Ecto neural progenitor cell (in vitro differentiated cells): ENCODE measurements at regions not wholly inside any gene's neighbourhood (a gene's known extent, or its start where the extent isn't known, plus 50 kb on each side); places are given as distances from the start of the nearest gene placed in this dataset.

ENCODE experiments used
- DNase-seq: peaks from one replicate; pipeline ENCODE4 v3.0.0-alpha.2; 2018; ENCODE audit warnings: low spot score

DNA sequence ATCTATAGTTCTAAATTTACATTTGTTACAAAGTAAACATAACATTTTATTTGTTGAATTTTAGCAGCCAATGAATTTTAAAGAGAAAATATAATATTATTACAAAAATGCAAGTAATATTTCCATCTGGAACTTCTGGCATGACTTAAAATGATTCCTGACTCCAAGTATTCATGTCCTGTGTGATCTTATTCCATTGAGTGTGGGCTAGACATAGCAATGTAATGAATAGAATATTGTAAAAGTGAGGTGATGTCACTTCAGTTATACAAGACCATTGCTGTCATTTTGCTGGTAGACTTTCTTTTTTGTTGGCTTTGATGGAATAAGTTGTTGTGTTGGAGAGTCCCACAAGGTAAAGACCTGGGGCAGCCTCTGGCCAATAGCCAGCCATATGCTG lies 912.2 kb upstream of the PIK3C3 start:
- no peak for DNase-seq

DNA sequence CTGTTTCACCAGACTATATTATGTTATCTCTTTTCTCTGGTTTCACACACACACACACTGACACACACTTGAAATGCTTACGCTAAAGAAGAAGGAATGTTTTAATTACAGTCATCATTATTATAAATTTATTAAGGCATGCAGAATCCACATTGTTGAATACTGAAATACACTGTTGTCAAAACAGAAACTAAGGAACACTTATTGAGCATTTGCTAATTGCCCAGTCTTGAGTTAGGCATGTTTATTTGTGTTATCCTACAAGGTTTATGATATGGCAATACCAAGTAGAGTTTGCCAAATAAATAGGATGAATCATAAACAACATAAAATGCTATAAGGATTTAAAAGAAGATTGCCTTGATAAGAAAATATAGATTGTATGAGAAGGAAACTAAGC lies 917.0 kb upstream of the PIK3C3 start:
- DNase-seq: no peak

GRCh38 chr18:41036346-41036745 lies 918.7 kb upstream of the PIK3C3 start:
- DNase-seq: no peak

DNA sequence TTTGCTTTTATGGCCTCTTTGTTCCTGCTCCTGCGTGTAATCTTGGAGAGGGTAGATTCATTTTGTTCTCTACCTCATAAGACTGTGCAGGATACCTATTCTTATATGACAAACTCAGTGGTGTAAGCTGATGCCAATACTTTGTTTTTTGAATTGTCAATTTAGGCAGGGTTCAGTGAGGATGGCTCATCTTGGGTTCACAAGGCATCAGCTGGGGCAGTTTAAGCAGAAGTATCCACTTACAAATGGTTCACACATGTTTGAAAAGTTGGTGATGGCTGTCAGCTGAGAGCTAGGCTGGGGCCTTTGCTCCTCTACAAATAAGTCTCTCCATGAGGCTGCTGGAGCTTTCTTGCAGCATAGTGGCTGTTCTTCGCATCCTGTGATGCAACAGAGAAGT lies 920.6 kb upstream of the PIK3C3 start:
- DNase-seq: no peak

DNA sequence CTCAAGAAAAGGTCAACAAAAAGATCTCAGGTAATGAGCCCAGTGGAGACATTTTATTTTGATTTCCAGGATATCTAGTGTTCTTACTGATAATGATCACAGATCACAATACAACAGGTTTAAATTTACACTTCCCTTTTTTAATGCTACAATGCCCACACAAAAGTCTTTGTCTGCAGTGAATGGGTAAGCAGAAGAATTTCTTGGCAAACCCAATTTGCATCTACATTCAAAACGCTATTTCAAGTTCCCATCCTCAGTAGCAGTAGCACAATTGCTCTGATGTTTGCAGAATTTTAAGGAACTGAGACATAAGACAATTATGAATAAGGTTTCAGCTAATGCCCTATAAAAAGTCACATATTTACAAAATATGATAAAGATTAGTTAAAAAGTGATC lies 929.4 kb upstream of the PIK3C3 start:
- DNase-seq: no peak

DNA sequence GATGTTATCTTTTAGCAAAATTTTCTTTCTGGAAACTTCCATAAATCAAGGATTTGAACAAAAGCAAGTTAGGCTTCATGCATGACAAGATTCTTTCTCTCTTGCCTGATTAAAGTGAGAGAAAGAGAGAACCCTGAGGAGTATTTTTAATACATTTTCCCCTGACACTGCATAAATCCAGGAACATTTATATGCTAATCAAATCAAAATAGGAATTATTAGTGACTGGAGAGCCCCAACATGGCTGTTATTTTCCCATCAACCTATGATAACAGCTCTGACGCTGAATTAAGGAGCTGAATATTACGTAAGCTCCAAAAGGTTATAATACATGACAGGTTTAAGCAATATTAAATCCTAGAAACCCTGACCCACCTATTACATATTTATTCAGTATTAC lies 930.2 kb upstream of the PIK3C3 start:
- no peak for DNase-seq

- no peak for DNase-seq
Measured at GRCh38 chr18:41022484-41022883, 932.5 kb upstream of the PIK3C3 start.

DNA sequence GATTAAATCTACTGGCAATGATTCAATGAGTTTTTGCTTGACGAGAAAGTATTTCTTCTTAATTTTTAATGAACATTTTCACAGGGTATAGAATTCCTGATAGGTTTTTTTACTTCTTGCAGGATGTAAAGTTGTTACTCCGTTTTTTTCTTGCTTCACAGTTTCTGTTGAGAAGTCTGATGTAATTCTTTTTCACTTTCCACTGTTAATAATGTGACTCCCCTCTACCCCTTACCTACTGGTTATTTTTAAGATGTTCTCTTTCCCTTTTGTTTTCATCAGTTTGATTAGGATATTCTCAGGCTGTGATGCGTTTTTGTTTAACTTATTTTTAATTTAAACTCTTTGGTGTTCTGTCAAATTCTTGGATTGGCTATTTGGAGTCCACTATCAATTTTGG lies 933.9 kb upstream of the PIK3C3 start:
- DNase-seq: no peak

DNA sequence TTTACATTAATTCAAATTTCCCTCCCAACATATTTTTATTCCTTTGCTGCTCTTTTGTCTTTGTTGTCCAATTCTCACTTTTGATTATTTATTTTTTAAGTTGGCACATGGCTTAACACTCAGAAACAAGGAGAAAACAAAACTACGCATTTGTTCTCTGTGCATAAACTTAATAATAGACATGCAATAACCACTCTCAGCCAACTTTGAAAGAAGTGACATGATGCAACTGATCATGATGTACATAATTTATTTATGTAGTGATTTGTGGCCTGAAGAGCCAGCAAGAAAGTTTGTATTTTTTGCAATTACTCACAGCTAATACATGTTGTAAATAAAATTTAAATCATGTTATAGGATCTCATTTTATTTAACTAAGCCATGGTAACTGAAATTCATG lies 942.8 kb upstream of the PIK3C3 start:
- no peak for DNase-seq

DNA sequence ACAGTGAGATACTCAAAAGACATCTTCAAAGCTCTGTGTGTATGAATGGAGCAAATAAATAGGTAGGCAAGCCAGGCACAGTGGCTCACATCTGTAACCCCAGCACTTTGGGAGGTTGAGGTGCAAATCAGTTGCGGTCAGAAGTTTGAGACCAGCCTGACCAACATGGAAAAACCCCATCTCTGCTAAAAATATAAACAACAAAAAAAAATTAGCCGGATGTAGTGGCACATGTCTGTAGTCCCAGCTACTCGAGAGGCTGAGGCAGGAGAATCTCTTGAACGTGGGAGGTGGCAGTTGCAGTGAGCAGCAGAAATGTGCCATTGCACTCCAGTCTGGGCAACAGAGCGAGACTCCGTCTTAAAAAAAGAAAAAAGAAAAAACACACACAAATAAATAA lies 945.1 kb upstream of the PIK3C3 start:
- no peak for DNase-seq

DNA sequence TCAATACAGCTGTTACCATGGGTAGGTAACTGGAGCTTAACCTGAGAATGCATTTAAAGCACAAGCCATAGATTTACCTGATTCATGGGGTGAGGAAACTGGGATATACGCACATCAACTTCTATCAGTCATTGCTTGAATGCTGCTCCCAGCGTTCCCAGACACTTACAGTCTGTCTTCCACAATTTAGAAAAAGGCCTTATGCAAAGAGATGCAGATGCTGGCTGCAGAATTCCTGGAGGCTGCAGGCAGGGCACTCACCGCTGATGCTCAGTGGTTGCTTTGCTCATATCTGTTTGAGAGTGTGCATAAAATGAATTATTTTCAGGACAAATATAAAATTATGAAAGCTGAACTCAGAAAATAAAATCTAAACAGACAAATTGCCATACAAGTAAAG lies 950.7 kb upstream of the PIK3C3 start:
- no peak for DNase-seq

- DNase-seq: no peak
Measured at GRCh38 chr18:40995529-40995928, 959.5 kb upstream of the PIK3C3 start.

- DNase-seq: no peak
Measured at GRCh38 chr18:40993363-40993762, 961.7 kb upstream of the PIK3C3 start.

DNA sequence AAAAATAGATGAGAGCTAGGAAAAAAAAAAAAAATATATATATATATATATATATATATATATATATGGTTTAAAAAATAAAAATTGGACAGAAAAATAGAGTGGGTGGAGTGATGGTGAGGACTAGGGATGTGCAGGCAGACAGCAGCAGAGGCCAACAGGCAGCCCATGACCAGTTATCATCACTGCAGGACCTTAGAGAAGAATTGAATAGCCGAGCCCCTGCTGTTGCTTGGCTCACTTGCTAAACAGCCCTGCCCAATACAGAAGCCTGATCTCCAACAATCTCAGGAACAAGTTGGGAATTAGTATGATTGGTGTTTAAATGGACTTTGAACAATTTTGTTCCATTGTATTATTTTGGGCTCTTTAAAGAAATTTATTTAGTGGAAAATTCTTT lies 967.5 kb upstream of the PIK3C3 start:
- no peak for DNase-seq

- DNase-seq: no peak
Measured at GRCh38 chr18:40985436-40985835, 969.6 kb upstream of the PIK3C3 start.

DNA sequence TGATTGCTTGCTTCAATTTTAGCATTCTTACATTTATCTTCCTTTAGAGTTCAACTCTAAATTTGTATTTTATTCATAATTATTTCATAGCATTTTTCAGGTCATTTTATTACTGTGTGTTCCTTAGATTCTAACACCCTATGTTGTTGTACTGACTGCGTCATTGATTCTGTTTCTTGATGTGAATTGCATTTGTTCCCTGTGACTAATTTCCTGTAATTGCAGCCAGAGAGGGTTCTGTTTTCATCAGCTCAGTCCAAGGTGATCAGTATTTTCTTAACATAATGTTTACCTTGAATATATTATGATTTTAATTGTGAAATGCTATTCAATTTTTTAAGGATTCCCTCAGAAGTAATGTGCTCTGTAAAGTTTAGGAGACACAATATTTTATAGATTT lies 970.2 kb upstream of the PIK3C3 start:
- DNase-seq: no peak

GRCh38 chr18:40983835-40984234 lies 971.2 kb upstream of the PIK3C3 start:
- DNase-seq: no peak

DNA sequence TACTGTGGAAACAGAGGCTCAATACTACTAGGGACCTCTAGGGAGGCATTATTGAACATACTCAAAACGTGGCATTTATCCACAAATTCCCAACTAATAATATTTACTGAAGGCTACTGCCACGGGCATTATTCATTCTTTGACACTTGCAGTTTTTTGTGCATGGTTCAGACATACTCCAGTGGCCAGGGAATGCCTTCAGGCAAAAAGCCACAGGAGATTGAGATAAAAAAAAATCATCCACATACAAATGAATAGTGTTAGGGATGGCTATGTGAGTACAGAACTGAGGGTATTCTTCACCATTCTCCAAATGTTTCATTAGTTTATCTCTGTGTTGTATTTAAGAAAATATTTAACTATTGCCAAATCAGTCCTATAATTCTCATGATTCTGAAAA lies 974.9 kb upstream of the PIK3C3 start:
- no peak for DNase-seq

- DNase-seq: no peak
Measured at GRCh38 chr18:40976050-40976449, 979.0 kb upstream of the PIK3C3 start.

- no peak for DNase-seq
Measured at GRCh38 chr18:40974448-40974847, 980.6 kb upstream of the PIK3C3 start.

GRCh38 chr18:40962784-40963183 lies 992.2 kb upstream of the PIK3C3 start:
- no peak for DNase-seq

GRCh38 chr18:40957533-40958070 lies 997.4 kb upstream of the PIK3C3 start:
- DNase-seq: no peak

- DNase-seq: no peak
Measured at GRCh38 chr18:40956213-40956612, 998.8 kb upstream of the PIK3C3 start.

- no peak for DNase-seq
Measured at GRCh38 chr18:40955351-40955750, 999.7 kb upstream of the PIK3C3 start.
